ENCODE measurements at regions not wholly inside any gene's neighbourhood (a gene's known extent, or its start where the extent isn't known, plus 50 kb on each side); places are given as distances from the start of the nearest gene placed in this dataset.
"Not testable (repeated sequence)": the region's sequence is repeated elsewhere in the genome, so short reads cannot be mapped to it uniquely, and the experiment has no call there.

- no peak for DNase-seq
Measured at GRCh38 chr5:57002959-57003485, 51.1 kb upstream of the MIER3 start.

DNA sequence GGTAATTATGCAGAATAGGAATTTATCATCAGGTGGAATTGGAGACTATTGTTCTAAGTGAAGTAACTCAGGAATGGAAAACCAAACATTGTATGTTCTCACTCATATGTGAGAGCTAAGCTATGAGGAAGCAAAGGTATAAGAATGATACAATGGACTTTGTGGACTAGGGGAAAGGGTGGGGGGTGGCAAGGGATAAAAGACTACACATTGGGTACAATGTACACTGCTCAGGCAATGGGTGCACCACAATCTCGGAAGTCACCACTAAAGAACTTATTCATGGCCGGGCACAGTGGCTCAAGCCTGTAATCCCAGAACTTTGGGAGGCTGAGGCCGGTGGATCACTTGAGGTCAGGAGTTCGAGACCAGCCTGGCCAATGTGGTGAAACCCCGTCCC lies 51.6 kb upstream of the MIER3 start:
- DNase-seq = not testable (repeated sequence)

- DNase-seq = no peak
Measured at GRCh38 chr5:57004800-57005199, 52.9 kb upstream of the MIER3 start.

- no peak for DNase-seq
Measured at GRCh38 chr5:57007344-57007743, 55.4 kb upstream of the MIER3 start.

DNA sequence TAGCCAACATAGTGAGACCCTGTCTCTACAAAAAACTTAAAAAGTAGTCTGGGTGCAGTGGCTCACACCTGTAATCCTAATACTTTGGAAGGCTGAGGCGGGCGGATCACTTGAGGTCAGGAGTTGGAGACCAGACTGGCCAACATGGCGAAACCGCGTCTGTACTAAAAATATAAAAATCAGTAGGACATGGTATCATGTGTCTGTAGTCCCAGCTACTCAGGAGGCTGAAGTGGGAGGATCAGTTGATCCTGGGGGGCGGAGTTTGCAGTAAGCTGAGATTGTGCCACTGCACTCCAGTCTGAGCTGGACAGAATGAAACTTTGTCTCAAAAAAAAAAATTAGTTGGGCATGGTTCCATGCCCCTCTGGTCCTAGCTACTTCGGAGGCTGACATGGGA lies 57.9 kb upstream of the MIER3 start:
- DNase-seq = no peak

DNA sequence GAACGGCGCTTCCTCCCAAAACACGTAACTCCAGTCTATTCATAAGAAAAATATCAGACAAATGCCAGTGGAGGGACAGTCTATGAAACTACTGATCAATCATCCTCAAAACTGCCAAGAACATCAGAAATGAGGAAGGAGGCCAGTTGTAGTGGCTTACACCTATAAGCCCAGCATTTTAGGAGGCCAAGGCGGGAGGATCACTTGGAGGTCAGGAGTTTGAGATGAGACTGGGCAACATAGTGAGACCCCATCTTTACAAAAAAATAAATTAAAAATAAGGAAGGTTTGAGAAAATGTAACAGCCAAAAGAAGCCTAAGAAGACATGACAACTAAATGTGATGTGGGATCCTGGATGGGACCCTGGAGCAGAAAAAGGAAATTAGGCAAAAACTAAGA lies 58.9 kb upstream of the MIER3 start:
- DNase-seq = no peak

DNA sequence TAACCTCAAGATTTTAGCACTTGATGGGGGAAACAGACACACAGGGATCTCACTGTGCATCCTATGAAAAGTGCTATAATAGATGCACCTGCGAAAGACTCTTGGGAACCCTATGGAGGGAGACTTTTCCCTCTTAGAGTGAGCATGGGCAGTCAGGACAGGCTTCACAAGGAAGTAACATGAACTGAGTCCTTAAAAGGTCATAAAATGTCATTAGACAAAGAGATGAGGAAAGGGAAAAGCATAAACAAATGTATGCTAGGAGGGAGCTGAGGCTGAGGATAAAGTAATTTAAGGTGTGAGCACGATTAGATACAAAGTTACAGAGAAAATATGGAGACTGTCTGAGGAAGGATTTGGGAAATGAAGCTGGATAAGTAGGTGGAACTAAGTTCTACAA lies 60.6 kb upstream of the MIER3 start:
- no peak for DNase-seq

GRCh38 chr5:57025961-57026360 lies 74.0 kb upstream of the MIER3 start:
- DNase-seq = no peak

- no peak for DNase-seq
Measured at GRCh38 chr5:57028161-57028560, 76.2 kb upstream of the MIER3 start.

GRCh38 chr5:57032151-57032551 lies 80.2 kb upstream of the MIER3 start:
- no peak for DNase-seq

DNA sequence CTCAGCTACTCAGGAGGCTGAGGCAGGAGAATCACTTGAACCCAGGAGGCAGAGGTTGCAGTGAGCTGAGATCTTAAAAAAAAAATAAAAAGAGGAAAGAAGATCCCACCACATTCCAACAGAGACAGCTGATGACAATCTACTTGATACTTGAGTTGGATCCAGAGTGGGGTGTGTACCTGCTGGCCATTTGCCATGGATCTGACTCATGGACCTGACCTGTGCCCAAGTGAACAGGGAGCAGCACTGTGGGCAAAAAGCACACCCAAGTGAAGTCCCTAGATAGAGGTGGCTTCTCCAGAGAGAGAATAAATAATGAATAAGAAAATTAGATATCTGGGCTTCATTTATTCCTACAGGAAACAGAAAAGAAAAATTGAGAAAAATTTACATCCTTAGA lies 81.2 kb upstream of the MIER3 start:
- no peak for DNase-seq

DNA sequence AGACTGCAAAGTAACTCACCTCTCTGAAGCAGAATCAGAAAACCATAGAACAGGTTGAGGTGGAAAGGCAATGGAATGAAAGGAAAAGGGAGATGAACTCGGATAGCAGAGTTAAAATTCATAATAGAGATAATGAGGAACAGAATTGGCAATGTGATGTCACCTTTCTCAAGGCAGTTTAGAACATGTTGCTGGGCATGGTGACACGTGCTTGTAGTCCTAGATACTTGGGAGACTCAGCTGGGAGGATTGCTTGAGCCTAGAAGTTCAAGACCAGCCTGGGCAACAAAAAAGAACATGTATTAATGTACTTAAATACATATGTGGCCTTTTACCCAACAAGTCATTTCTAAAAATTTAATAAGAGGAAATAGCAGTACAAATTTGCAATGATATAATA lies 81.6 kb upstream of the MIER3 start:
- no peak for DNase-seq

GRCh38 chr5:57034201-57034916 lies 82.4 kb upstream of the MIER3 start:
- DNase-seq = no peak

- no peak for DNase-seq
Measured at GRCh38 chr5:57035955-57036354, 84.0 kb upstream of the MIER3 start.

DNA sequence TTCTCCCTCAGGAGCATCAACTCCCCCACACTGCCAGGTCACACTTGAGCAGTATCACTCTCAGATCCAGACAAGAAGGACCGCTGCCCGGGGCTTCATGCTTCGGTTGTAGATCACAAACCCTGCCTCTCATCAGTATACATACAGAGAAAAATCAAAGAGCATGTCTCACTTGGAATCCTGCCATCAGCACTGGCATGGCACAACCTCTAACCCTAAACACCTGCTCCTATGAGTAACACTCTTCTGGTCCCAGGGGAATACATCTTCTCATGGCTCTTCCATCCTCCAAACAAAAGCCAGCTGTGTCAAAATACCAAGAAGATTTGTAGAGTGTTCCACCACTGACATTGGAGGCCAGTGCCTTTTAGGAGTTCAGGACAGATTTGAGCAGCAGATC lies 84.8 kb upstream of the MIER3 start:
- no peak for DNase-seq

DNA sequence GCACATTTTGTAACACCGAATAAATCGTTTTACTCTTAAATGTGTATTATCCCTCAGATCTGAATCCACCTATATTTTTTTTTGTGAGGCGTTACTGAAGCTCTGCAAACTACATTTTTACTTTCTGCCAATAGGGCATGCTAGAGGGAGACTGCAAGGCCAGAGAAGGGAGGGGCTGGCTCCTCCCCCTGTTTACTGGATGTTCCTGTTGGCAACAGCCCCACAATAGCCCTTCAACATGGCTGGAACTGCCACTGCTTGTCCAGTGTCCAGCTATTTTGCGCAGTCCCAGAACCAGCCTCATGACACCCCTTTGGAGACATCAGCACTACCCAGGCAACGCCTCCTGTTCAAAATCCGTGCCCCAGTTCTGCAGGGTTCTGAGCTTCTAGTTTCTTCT lies 85.4 kb upstream of the MIER3 start:
- DNase-seq = no peak

- no peak for DNase-seq
Measured at GRCh38 chr5:57041570-57041969, 89.6 kb upstream of the MIER3 start.

DNA sequence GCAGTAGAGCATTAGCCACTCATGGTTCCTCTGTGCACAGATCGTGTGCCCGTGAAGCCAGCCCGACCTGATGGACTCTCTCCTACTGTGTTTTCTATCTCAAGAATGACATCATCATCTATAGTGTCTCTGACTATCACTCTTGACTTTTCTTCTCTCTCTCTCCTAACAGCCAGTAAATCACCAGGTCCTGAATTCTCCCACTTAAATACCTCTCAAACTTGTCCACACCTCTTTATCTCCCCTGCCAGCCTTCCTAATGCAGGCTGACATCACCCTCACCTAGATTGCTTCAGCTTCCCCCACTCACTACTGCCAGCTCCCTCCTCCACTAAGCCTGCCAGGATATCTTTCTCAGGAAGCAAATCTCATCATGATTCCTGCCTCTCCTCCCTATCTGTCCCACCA lies 90.6 kb upstream of the MIER3 start:
- DNase-seq = no peak

GRCh38 chr5:57054135-57054534 lies 102.2 kb upstream of the MIER3 start:
- DNase-seq = no peak

DNA sequence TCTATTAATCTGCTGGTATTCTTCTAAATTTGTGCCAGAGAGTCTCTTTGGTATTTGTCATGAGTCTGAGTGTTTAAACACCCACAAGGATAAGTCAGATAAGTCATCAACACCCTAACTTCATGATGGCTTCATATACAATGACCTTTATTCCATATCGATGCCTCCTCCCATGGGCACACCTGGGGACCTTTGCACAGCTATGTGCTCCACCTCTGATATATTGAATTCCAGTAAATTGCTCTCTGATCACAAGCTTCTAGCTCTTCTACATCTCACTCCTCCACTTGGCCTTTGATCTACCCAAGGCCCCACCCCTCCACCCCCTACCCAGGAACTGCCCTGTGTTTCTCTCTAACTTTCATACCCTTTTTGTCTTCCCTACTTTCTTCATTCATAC lies 102.7 kb upstream of the MIER3 start:
- no peak for DNase-seq

DNA sequence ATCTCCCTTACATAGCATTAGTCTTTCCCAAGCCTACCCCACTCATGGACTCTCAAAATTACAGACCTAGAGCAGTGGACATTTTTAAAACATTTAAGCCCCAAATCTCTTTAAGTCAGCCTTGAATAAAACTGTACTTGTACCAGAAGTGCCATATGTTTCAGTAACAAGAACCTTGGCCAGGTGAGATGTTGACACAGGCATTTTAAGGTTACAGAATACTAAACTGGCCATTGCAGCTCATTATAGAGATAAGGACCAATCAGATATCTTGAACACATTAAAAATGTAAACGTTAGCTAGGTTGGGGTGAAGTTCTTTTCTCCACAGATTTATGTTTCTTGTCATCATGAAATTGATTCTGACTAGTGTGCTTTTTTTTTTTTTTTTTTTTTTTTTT lies 103.8 kb upstream of the MIER3 start:
- no peak for DNase-seq

GRCh38 chr5:57063773-57064172 lies 110.1 kb upstream of the GPBP1 start:
- no peak for DNase-seq

- DNase-seq = no peak
Measured at GRCh38 chr5:57066924-57067596, 106.8 kb upstream of the GPBP1 start.

GRCh38 chr5:57067597-57067924 lies 106.3 kb upstream of the GPBP1 start:
- DNase-seq = no peak
